ENCODE measurements at regions not wholly inside any gene's neighbourhood (a gene's known extent, or its start where the extent isn't known, plus 50 kb on each side); places are given as distances from the start of the nearest gene placed in this dataset.

DNA sequence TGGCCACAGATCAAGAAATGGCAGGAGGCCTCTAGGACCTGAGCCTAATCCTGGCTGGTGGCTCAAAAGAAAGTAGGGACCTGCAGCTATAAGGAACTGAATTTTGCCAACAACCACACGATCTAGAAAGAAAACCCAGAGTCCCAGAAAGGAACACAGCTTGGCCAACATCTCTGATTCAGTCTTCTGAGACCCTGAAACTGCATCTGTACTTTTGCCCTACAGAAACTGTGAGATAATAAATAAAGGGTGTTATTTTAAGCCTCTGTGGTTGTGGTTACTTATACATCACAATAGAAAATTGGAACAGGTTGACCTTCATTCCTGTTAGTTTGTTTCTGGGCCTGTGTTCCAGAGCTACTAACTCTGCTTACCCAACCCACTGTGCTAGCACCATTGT lies 356.8 kb upstream of the ST6GAL2 start:
- Histone ChIP-seq H3K4me3 (replicated peaks in 1 of 3; ENCODE audit: low read depth in 2 of 3, low read length in 3 of 3) (no peak overlapping the region), H3K4me2 (replicated peaks; ENCODE audit: extremely low read depth, low read length, poor library complexity, severe bottlenecking) (no peak overlapping the region), H3K27me3 (ENCODE audit: control insufficient read depth in 2 of 2, insufficient read depth in 2 of 2, low read length in 2 of 2) (no peaks in the 10 kb centered on the region), H3K9ac (ENCODE audit: insufficient read depth, low read length, poor library complexity, severe bottlenecking) (no peak overlapping the region), H3K4me1 (ENCODE audit: control insufficient read depth in 1 of 2, insufficient read depth in 2 of 2, low read length in 2 of 2) (no peaks in the 10 kb centered on the region), H3K36me3 (replicated peaks in 1 of 2; ENCODE audit: control insufficient read depth in 1 of 2, insufficient read depth in 2 of 2, low read length in 2 of 2) (no peaks in the 10 kb centered on the region), H4K20me1 (ENCODE audit: insufficient read depth, low read length) (no peaks in the 10 kb centered on the region), H3K27ac (ENCODE audit: low read depth in 1 of 2, low read length in 2 of 2) (no peak overlapping the region), H2AFZ (ENCODE audit: insufficient read depth, low read depth, low read length, poor library complexity, severe bottlenecking) (no peak overlapping the region), H3K79me2 (ENCODE audit: insufficient read depth, low read length) (no peaks in the 10 kb centered on the region), H3K9me3 (replicated peaks in 1 of 2; ENCODE audit: control insufficient read depth in 1 of 2, insufficient read depth in 1 of 2, low read length in 2 of 2) (no peaks in the 10 kb centered on the region)
- H3K4me3 Mint-ChIP-seq, result no peak overlapping the region
- no peak for DNase-seq
- no peak overlapping the region for H3K27ac Mint-ChIP-seq
- WGBS (ENCODE audit: insufficient coverage), result 50% methylated on average over 1 of the region's 1 CpG
- H3K36me3 Mint-ChIP-seq, result no peaks in the 10 kb centered on the region
- intact Hi-C loops (cut with micrococcal nuclease), result no loop called here
- H3K9me3 Mint-ChIP-seq, result peaks cover 0 to 9% (median 2%) of the 10 kb centered on the region in 7 donors
- TF ChIP-seq, protein P1, sequence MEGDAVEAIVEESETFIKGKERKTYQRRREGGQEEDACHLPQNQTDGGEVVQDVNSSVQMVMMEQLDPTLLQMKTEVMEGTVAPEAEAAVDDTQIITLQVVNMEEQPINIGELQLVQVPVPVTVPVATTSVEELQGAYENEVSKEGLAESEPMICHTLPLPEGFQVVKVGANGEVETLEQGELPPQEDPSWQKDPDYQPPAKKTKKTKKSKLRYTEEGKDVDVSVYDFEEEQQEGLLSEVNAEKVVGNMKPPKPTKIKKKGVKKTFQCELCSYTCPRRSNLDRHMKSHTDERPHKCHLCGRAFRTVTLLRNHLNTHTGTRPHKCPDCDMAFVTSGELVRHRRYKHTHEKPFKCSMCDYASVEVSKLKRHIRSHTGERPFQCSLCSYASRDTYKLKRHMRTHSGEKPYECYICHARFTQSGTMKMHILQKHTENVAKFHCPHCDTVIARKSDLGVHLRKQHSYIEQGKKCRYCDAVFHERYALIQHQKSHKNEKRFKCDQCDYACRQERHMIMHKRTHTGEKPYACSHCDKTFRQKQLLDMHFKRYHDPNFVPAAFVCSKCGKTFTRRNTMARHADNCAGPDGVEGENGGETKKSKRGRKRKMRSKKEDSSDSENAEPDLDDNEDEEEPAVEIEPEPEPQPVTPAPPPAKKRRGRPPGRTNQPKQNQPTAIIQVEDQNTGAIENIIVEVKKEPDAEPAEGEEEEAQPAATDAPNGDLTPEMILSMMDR (IDR thresholded peaks at IDR 0.05), result no peak
- H3K4me1 Mint-ChIP-seq, result no peaks in the 10 kb centered on the region
- peaks cover 0 to 2% (median 0%) of the 10 kb centered on the region in 3 donors for H3K27me3 Mint-ChIP-seq (ENCODE audit: low read depth in 3 of 3)

DNA sequence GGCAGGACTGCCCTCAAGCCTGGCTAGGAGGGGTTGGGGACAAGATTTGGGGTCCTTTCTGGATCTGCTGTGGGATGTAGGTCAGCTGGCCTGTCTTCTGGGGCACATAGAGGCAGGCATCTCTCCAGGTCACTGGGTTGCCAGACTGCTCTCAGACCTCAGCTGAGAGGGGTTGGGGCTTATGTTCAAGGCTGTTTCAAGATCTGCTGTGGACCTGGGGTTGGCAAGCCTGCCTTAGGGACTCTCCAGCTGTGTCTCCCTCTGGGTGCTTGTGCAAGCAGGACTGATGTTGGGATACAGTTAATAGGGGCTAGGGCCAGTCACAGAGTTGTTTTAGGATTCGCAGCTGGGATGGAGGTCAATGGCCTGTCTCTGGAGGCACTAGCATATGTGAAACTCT lies 363.0 kb upstream of the ST6GAL2 start:
- H3K36me3 ChIP-seq (replicated peaks in 1 of 2; ENCODE audit: control insufficient read depth in 1 of 2, insufficient read depth in 2 of 2, low read length in 2 of 2), result no peaks in the 10 kb centered on the region
- no peaks in the 10 kb centered on the region for H3K4me1 ChIP-seq (ENCODE audit: control insufficient read depth in 1 of 2, insufficient read depth in 2 of 2, low read length in 2 of 2)
- Mint-ChIP-seq H3K4me3 (no peak overlapping the region), H3K4me1 (no peaks in the 10 kb centered on the region), H3K36me3 (no peaks in the 10 kb centered on the region), H3K27ac (no peak overlapping the region), H3K27me3 (ENCODE audit: low read depth in 3 of 3) (no peaks in the 10 kb centered on the region), H3K9me3 (peaks cover 0 to 10% (median 7%) of the 10 kb centered on the region in 7 donors)
- TF ChIP-seq, protein P1 (IDR thresholded peaks at IDR 0.05), result no peak
- H3K9me3 ChIP-seq (replicated peaks in 1 of 2; ENCODE audit: control insufficient read depth in 1 of 2, insufficient read depth in 1 of 2, low read length in 2 of 2), result no peaks in the 10 kb centered on the region
- H2AFZ ChIP-seq (ENCODE audit: insufficient read depth, low read depth, low read length, poor library complexity, severe bottlenecking), result no peak overlapping the region
- no peak overlapping the region for H3K4me2 ChIP-seq (replicated peaks; ENCODE audit: extremely low read depth, low read length, poor library complexity, severe bottlenecking)
- H3K27ac ChIP-seq (ENCODE audit: low read depth in 1 of 2, low read length in 2 of 2), result no peak overlapping the region
- intact Hi-C loops (cut with micrococcal nuclease), result no loop called here
- DNase-seq, result no peak
- H3K79me2 ChIP-seq (ENCODE audit: insufficient read depth, low read length), result no peaks in the 10 kb centered on the region
- H3K9ac ChIP-seq (ENCODE audit: insufficient read depth, low read length, poor library complexity, severe bottlenecking), result no peak overlapping the region
- H3K4me3 ChIP-seq (replicated peaks in 1 of 3; ENCODE audit: low read depth in 2 of 3, low read length in 3 of 3), result no peak overlapping the region
- no peaks in the 10 kb centered on the region for H3K27me3 ChIP-seq (ENCODE audit: control insufficient read depth in 2 of 2, insufficient read depth in 2 of 2, low read length in 2 of 2)
- 100% methylated on average over 1 of the region's 1 CpG for WGBS (ENCODE audit: insufficient coverage)
- H4K20me1 ChIP-seq (ENCODE audit: insufficient read depth, low read length), result no peaks in the 10 kb centered on the region

Measured in CD14-positive monocyte (primary cell).